ENCODE measurements at regions not wholly inside any gene's neighbourhood (a gene's known extent, or its start where the extent isn't known, plus 50 kb on each side); places are given as distances from the start of the nearest gene placed in this dataset.

GRCh38 chr10:129373718-129374117, 93.3 kb upstream of the MGMT start:
- ATAC-seq (no peak), DNase-seq (no peak)
- no peaks in the 10 kb centered on the region for H3K4me1 Mint-ChIP-seq
- H3K36me3 Mint-ChIP-seq (ENCODE audit: low read depth), result no peaks in the 10 kb centered on the region
- no peak overlapping the region for H3K27ac Mint-ChIP-seq
- H3K27me3 Mint-ChIP-seq, result peaks cover 28% of the 10 kb centered on the region
- H3K4me3 Mint-ChIP-seq, result no peak overlapping the region
- ChIA-PET POLR2A (no interaction called here), CTCF (no interaction called here)
- intact Hi-C loops (cut with DNase I, micrococcal nuclease), result no loop called here
- H3K9me3 Mint-ChIP-seq (ENCODE audit: low read depth), result no peaks in the 10 kb centered on the region

GRCh38 chr10:129375171-129375570, 91.9 kb upstream of the MGMT start:
- CTCF ChIA-PET, result no interaction called here
- intact Hi-C loops (cut with DNase I, micrococcal nuclease), result no loop called here
- no peaks in the 10 kb centered on the region for H3K9me3 Mint-ChIP-seq (ENCODE audit: low read depth)

GRCh38 chr10:129375912-129376311, 91.1 kb upstream of the MGMT start:
- ChIA-PET POLR2A (no interaction called here), CTCF (no interaction called here)
- Mint-ChIP-seq H3K9me3 (ENCODE audit: low read depth) (no peaks in the 10 kb centered on the region), H3K4me3 (no peak overlapping the region), H3K27me3 (peaks cover 23% of the 10 kb centered on the region), H3K36me3 (ENCODE audit: low read depth) (no peaks in the 10 kb centered on the region), H3K4me1 (no peaks in the 10 kb centered on the region), H3K27ac (no peak overlapping the region)
- no peak for DNase-seq
- ATAC-seq, result no peak
- intact Hi-C loops (cut with DNase I, micrococcal nuclease), result no loop called here

More at GRCh38 chr10:129375171-129375570, 91.9 kb upstream of the MGMT start:
- Mint-ChIP-seq H3K36me3 (ENCODE audit: low read depth) (no peaks in the 10 kb centered on the region), H3K27me3 (peaks cover 25% of the 10 kb centered on the region), H3K4me3 (no peak overlapping the region), H3K4me1 (no peaks in the 10 kb centered on the region), H3K27ac (no peak overlapping the region)
- DNase-seq (no peak), ATAC-seq (no peak)
- POLR2A ChIA-PET, result no interaction called here

- no peak for DNase-seq
- no peak overlapping the region for H3K4me3 Mint-ChIP-seq
- peaks cover 2% of the 10 kb centered on the region for H3K27me3 Mint-ChIP-seq
- intact Hi-C loops (cut with DNase I, micrococcal nuclease), result no loop called here
- H3K4me1 Mint-ChIP-seq, result no peaks in the 10 kb centered on the region
- CTCF ChIA-PET, result no interaction called here
- H3K9me3 Mint-ChIP-seq (ENCODE audit: low read depth), result no peaks in the 10 kb centered on the region
- POLR2A ChIA-PET, result no interaction called here
- no peaks in the 10 kb centered on the region for H3K36me3 Mint-ChIP-seq (ENCODE audit: low read depth)
- H3K27ac Mint-ChIP-seq, result no peak overlapping the region
- ATAC-seq, result no peak
Measured at GRCh38 chr10:129380279-129380678, 86.8 kb upstream of the MGMT start.

GRCh38 chr10:129381741-129382140, 85.3 kb upstream of the MGMT start:
- CTCF ChIA-PET, result no interaction called here
- intact Hi-C loops (cut with DNase I, micrococcal nuclease), result no loop called here
- no peaks in the 10 kb centered on the region for H3K36me3 Mint-ChIP-seq (ENCODE audit: low read depth)

GRCh38 chr10:129382401-129382800, 84.6 kb upstream of the MGMT start:
- ChIA-PET POLR2A (no interaction called here), CTCF (no interaction called here)
- H3K27ac Mint-ChIP-seq, result no peak overlapping the region
- H3K9me3 Mint-ChIP-seq (ENCODE audit: low read depth), result no peaks in the 10 kb centered on the region
- DNase-seq (no peak), ATAC-seq (no peak)
- no peaks in the 10 kb centered on the region for H3K36me3 Mint-ChIP-seq (ENCODE audit: low read depth)
- peaks cover 2% of the 10 kb centered on the region for H3K27me3 Mint-ChIP-seq
- no peaks in the 10 kb centered on the region for H3K4me1 Mint-ChIP-seq
- intact Hi-C loops (cut with DNase I, micrococcal nuclease), result no loop called here
- no peak overlapping the region for H3K4me3 Mint-ChIP-seq

More at GRCh38 chr10:129381741-129382140, 85.3 kb upstream of the MGMT start:
- H3K27me3 Mint-ChIP-seq, result peaks cover 2% of the 10 kb centered on the region
- H3K4me1 Mint-ChIP-seq, result no peaks in the 10 kb centered on the region
- no peak overlapping the region for H3K27ac Mint-ChIP-seq
- ATAC-seq (no peak), DNase-seq (no peak)
- H3K9me3 Mint-ChIP-seq (ENCODE audit: low read depth), result no peaks in the 10 kb centered on the region
- H3K4me3 Mint-ChIP-seq, result no peak overlapping the region
- POLR2A ChIA-PET, result no interaction called here

GRCh38 chr10:129383651-129384050, 83.4 kb upstream of the MGMT start:
- intact Hi-C loops (cut with DNase I, micrococcal nuclease), result no loop called here
- ATAC-seq, result no peak
- Mint-ChIP-seq H3K36me3 (ENCODE audit: low read depth) (no peaks in the 10 kb centered on the region), H3K4me3 (no peak overlapping the region), H3K27me3 (peaks cover 2% of the 10 kb centered on the region), H3K4me1 (no peaks in the 10 kb centered on the region), H3K27ac (no peak overlapping the region), H3K9me3 (ENCODE audit: low read depth) (no peaks in the 10 kb centered on the region)
- POLR2A ChIA-PET, result no interaction called here
- CTCF ChIA-PET, result no interaction called here
- no peak for DNase-seq

GRCh38 chr10:129385600-129385999, 81.4 kb upstream of the MGMT start:
- H3K4me3 Mint-ChIP-seq, result no peak overlapping the region
- H3K4me1 Mint-ChIP-seq, result no peaks in the 10 kb centered on the region
- ATAC-seq, result no peak
- H3K9me3 Mint-ChIP-seq (ENCODE audit: low read depth), result no peaks in the 10 kb centered on the region
- POLR2A ChIA-PET, result no interaction called here
- H3K36me3 Mint-ChIP-seq (ENCODE audit: low read depth), result no peaks in the 10 kb centered on the region
- intact Hi-C loops (cut with DNase I, micrococcal nuclease), result no loop called here
- peaks cover 2% of the 10 kb centered on the region for H3K27me3 Mint-ChIP-seq
- no peak for DNase-seq
- CTCF ChIA-PET, result interaction anchor here (0.5 kb wide), 1 partner anchor 195 kb away, joined by 3 read pairs; no protein-coding TSS in a partner anchor
- no peak overlapping the region for H3K27ac Mint-ChIP-seq

- DNase-seq, result no peak
- H3K4me3 Mint-ChIP-seq, result no peak overlapping the region
- H3K27ac Mint-ChIP-seq, result no peak overlapping the region
- ATAC-seq, result no peak
- ChIA-PET POLR2A (no interaction called here), CTCF (no interaction called here)
- no peaks in the 10 kb centered on the region for H3K36me3 Mint-ChIP-seq (ENCODE audit: low read depth)
- H3K9me3 Mint-ChIP-seq (ENCODE audit: low read depth), result no peaks in the 10 kb centered on the region
- intact Hi-C loops (cut with DNase I, micrococcal nuclease), result no loop called here
- H3K27me3 Mint-ChIP-seq, result peaks cover 2% of the 10 kb centered on the region
- no peaks in the 10 kb centered on the region for H3K4me1 Mint-ChIP-seq
Measured at GRCh38 chr10:129386415-129387257, 80.4 kb upstream of the MGMT start.

GRCh38 chr10:129387258-129387525, 79.8 kb upstream of the MGMT start:
- ChIA-PET CTCF (no interaction called here), POLR2A (no interaction called here)
- Mint-ChIP-seq H3K27ac (no peak overlapping the region), H3K4me3 (no peak overlapping the region), H3K36me3 (ENCODE audit: low read depth) (no peaks in the 10 kb centered on the region), H3K4me1 (no peaks in the 10 kb centered on the region), H3K9me3 (ENCODE audit: low read depth) (no peaks in the 10 kb centered on the region), H3K27me3 (peaks cover 2% of the 10 kb centered on the region)
- DNase-seq (no peak), ATAC-seq (no peak)
- intact Hi-C loops (cut with DNase I, micrococcal nuclease), result no loop called here

- CTCF ChIA-PET, result no interaction called here
- no peak for DNase-seq
- POLR2A ChIA-PET, result no interaction called here
- H3K4me1 Mint-ChIP-seq, result no peaks in the 10 kb centered on the region
- peaks cover 2% of the 10 kb centered on the region for H3K27me3 Mint-ChIP-seq
- no peak overlapping the region for H3K27ac Mint-ChIP-seq
- no peak overlapping the region for H3K4me3 Mint-ChIP-seq
- H3K36me3 Mint-ChIP-seq (ENCODE audit: low read depth), result no peaks in the 10 kb centered on the region
- ATAC-seq, result no peak
- intact Hi-C loops (cut with DNase I, micrococcal nuclease), result no loop called here
- no peaks in the 10 kb centered on the region for H3K9me3 Mint-ChIP-seq (ENCODE audit: low read depth)
Measured at GRCh38 chr10:129388435-129388834, 78.6 kb upstream of the MGMT start.

- no peak overlapping the region for H3K27ac Mint-ChIP-seq
- H3K9me3 Mint-ChIP-seq (ENCODE audit: low read depth), result no peaks in the 10 kb centered on the region
- ChIA-PET POLR2A (no interaction called here), CTCF (no interaction called here)
- H3K4me1 Mint-ChIP-seq, result no peaks in the 10 kb centered on the region
- H3K4me3 Mint-ChIP-seq, result no peak overlapping the region
- ATAC-seq (no peak), DNase-seq (no peak)
- no peaks in the 10 kb centered on the region for H3K36me3 Mint-ChIP-seq (ENCODE audit: low read depth)
- H3K27me3 Mint-ChIP-seq, result no peaks in the 10 kb centered on the region
- intact Hi-C loops (cut with DNase I, micrococcal nuclease), result no loop called here
Measured at GRCh38 chr10:129389194-129389593, 77.8 kb upstream of the MGMT start.

GRCh38 chr10:129390147-129390546, 76.9 kb upstream of the MGMT start:
- DNase-seq (no peak), ATAC-seq (no peak)
- no peaks in the 10 kb centered on the region for H3K27me3 Mint-ChIP-seq
- ChIA-PET CTCF (no interaction called here), POLR2A (no interaction called here)
- no peaks in the 10 kb centered on the region for H3K9me3 Mint-ChIP-seq (ENCODE audit: low read depth)
- intact Hi-C loops (cut with DNase I, micrococcal nuclease), result no loop called here
- no peaks in the 10 kb centered on the region for H3K36me3 Mint-ChIP-seq (ENCODE audit: low read depth)
- H3K4me1 Mint-ChIP-seq, result no peaks in the 10 kb centered on the region
- no peak overlapping the region for H3K4me3 Mint-ChIP-seq
- H3K27ac Mint-ChIP-seq, result no peak overlapping the region

All from activated CD4-positive, alpha-beta T cell treated with anti-CD3 and anti-CD28 coated beads for 36 hours (primary cell).